CD14-positive monocyte (primary cell): ENCODE measurements at regions not wholly inside any gene's neighbourhood (a gene's known extent, or its start where the extent isn't known, plus 50 kb on each side); places are given as distances from the start of the nearest gene placed in this dataset.

ENCODE experiments used
- DNase-seq, 3 donors: peaks; one replicate each; pipeline ENCODE4 v3.0.0-alpha.2; 2011 to 2022
- H2AFZ ChIP-seq: 2 replicates; pipeline ENCODE4 v1.6.0; 2012; ENCODE audit warnings: mild to moderate bottlenecking, low read depth, low read length, inconsistent platforms; ENCODE audit not compliant: insufficient read depth, poor library complexity, severe bottlenecking
- H3K27ac ChIP-seq, 2 donors: 1 replicate in 1 of 2; 2 replicates in 1 of 2; pipeline ENCODE4 v1.5.1; 2012 to 2013; ENCODE audit warnings: low read length in 2 of 2, control low read depth in 1 of 2, inconsistent platforms in 1 of 2, low read depth in 1 of 2, mild to moderate bottlenecking in 1 of 2
- H3K27me3 ChIP-seq, 2 donors: one replicate each; pipeline versions ENCODE4 v1.6.0 to v1.6.1; 2011 to 2013; ENCODE audit warnings: low read length in 2 of 2; ENCODE audit not compliant: control insufficient read depth in 2 of 2, insufficient read depth in 2 of 2
- H3K36me3 ChIP-seq, 2 donors: replicated peaks in 1 of 2; 1 replicate in 1 of 2; 2 replicates in 1 of 2; pipeline versions ENCODE4 v1.5.1 to v1.6.1; 2012 to 2013; ENCODE audit warnings: low read length in 2 of 2, control low read depth in 1 of 2, inconsistent platforms in 1 of 2, mild to moderate bottlenecking in 1 of 2; ENCODE audit not compliant: insufficient read depth in 2 of 2, control insufficient read depth in 1 of 2
- H3K4me1 ChIP-seq, 2 donors: 1 replicate in 1 of 2; 2 replicates in 1 of 2; pipeline versions ENCODE4 v1.5.1 to v1.6.1; 2012 to 2013; ENCODE audit warnings: low read length in 2 of 2, control low read depth in 1 of 2, inconsistent platforms in 1 of 2, mild to moderate bottlenecking in 1 of 2, moderate library complexity in 1 of 2; ENCODE audit not compliant: insufficient read depth in 2 of 2, control insufficient read depth in 1 of 2
- H3K4me2 ChIP-seq: replicated peaks from 2 replicates; pipeline ENCODE3; 2012; ENCODE audit warnings: low read length, moderate library complexity, mild to moderate bottlenecking; ENCODE audit not compliant: poor library complexity, severe bottlenecking; ENCODE audit errors: extremely low read depth
- H3K4me3 ChIP-seq, 3 experiments: fragments of 200-600 bp in 1 of 3; sonication (generic) in 1 of 3; replicated peaks in 1 of 3; 1 replicate in 2 of 3; 2 replicates in 1 of 3; pipeline ENCODE4 v1.5.1; 2011 to 2013; ENCODE audit warnings: low read length in 3 of 3, mild to moderate bottlenecking in 3 of 3, control low read depth in 2 of 3, low read depth in 2 of 3, inconsistent platforms in 1 of 3, moderate library complexity in 1 of 3
- H3K79me2 ChIP-seq: 2 replicates; pipeline ENCODE4 v1.6.0; 2012; ENCODE audit warnings: mild to moderate bottlenecking, control low read depth, inconsistent platforms, low read length, moderate library complexity; ENCODE audit not compliant: insufficient read depth
- H3K9ac ChIP-seq: 2 replicates; pipeline ENCODE4 v1.6.0; 2017; ENCODE audit warnings: low read length, mild to moderate bottlenecking; ENCODE audit not compliant: insufficient read depth, poor library complexity, severe bottlenecking
- H3K9me3 ChIP-seq, 2 donors: replicated peaks in 1 of 2; 1 replicate in 1 of 2; 2 replicates in 1 of 2; pipeline versions ENCODE4 v1.5.1 to v1.6.1; 2012 to 2013; ENCODE audit warnings: low read length in 2 of 2, control low read depth in 1 of 2; ENCODE audit not compliant: control insufficient read depth in 1 of 2, insufficient read depth in 1 of 2
- H4K20me1 ChIP-seq: 2 replicates; pipeline ENCODE4 v1.6.0; 2012; ENCODE audit warnings: mild to moderate bottlenecking, low read length, control low read depth, moderate library complexity; ENCODE audit not compliant: insufficient read depth
- H3K27ac Mint-ChIP-seq, 7 donors: one replicate each; pipeline ENCODE4 v1.8.0; 2020; ENCODE audit warnings: mild to moderate bottlenecking in 7 of 7, mixed read lengths in 7 of 7, moderate library complexity in 6 of 7, inconsistent platforms in 2 of 7
- H3K27me3 Mint-ChIP-seq, 3 donors: one replicate each; pipeline ENCODE4 v1.8.0; 2021 to 2022; ENCODE audit warnings: low read depth in 3 of 3, mild to moderate bottlenecking in 3 of 3, mixed read lengths in 3 of 3, moderate library complexity in 3 of 3, inconsistent platforms in 1 of 3
- H3K36me3 Mint-ChIP-seq, 2 donors: one replicate each; pipeline ENCODE4 v1.8.0; 2020; ENCODE audit warnings: mixed read lengths in 2 of 2, inconsistent platforms in 1 of 2, mild to moderate bottlenecking in 1 of 2
- H3K4me1 Mint-ChIP-seq: one replicate; pipeline ENCODE4 v1.8.0; 2020; ENCODE audit warnings: mild to moderate bottlenecking, mixed read lengths
- H3K4me3 Mint-ChIP-seq, 2 donors: one replicate each; pipeline ENCODE4 v1.8.0; 2020; ENCODE audit warnings: mild to moderate bottlenecking in 2 of 2, mixed read lengths in 2 of 2, moderate library complexity in 1 of 2
- H3K9me3 Mint-ChIP-seq, 7 donors: one replicate each; pipeline ENCODE4 v1.8.0; 2020 to 2022; ENCODE audit warnings: mixed read lengths in 7 of 7, mild to moderate bottlenecking in 6 of 7, moderate library complexity in 6 of 7, inconsistent platforms in 2 of 7
- CTCF ChIP-seq: fragments of 200-600 bp; IDR thresholded peaks from one replicate; pipeline ENCODE4 v1.8.0; 2022; ENCODE audit warnings: antibody characterized with exemption, mild to moderate bottlenecking
- WGBS: methylation state at CpG from one replicate; pipeline ENCODE4 v1.1.5; 2013; ENCODE audit warnings: missing lambda C conversion rate; ENCODE audit not compliant: insufficient coverage; 5-methylcytosine and 5-hydroxymethylcytosine counted together
- intact Hi-C, 2 donors: fragments of 100-400 bp; cut with micrococcal nuclease; formaldehyde crosslinking; loops; one replicate each; pipeline versions ENCODE4 v1.15.0 to v1.15.1; 2023

GRCh38 chr5:33371660-33372059 is 69.1 kb upstream of the TARS1 start:
- H3K9ac ChIP-seq, result no peak overlapping the region
- H3K27me3 ChIP-seq, result no peaks in the 10 kb centered on the region
- H3K4me2 ChIP-seq, result no peak overlapping the region
- intact Hi-C loops, result no loop called here
- H3K27ac Mint-ChIP-seq, result no peak overlapping the region
- no peak overlapping the region for H3K4me3 ChIP-seq
- no peaks in the 10 kb centered on the region for H3K36me3 Mint-ChIP-seq
- H2AFZ ChIP-seq, result no peak overlapping the region
- no peaks in the 10 kb centered on the region for H4K20me1 ChIP-seq
- no peak overlapping the region for H3K4me3 Mint-ChIP-seq
- peaks cover 22% of the 10 kb centered on the region for H3K4me1 Mint-ChIP-seq
- no peak for DNase-seq
- no peak overlapping the region for H3K27ac ChIP-seq
- no peaks in the 10 kb centered on the region for H3K9me3 ChIP-seq
- H3K4me1 ChIP-seq, result peaks cover 5 to 6% of the 10 kb centered on the region in 2 donors
- H3K36me3 ChIP-seq, result no peaks in the 10 kb centered on the region
- H3K27me3 Mint-ChIP-seq, result no peaks in the 10 kb centered on the region
- TF ChIP-seq CTCF, result no peak
- no CpG with 5 or more reads among the region's 1 CpG for WGBS
- peaks cover 0 to 6% (median 2%) of the 10 kb centered on the region in 7 donors for H3K9me3 Mint-ChIP-seq
- no peaks in the 10 kb centered on the region for H3K79me2 ChIP-seq

GRCh38 chr5:33372721-33373472 is 67.9 kb upstream of the TARS1 start:
- TF ChIP-seq CTCF, result no peak
- Histone ChIP-seq H3K9me3 (no peaks in the 10 kb centered on the region), H3K4me3 (no peak overlapping the region), H3K4me1 (no peaks in the 10 kb centered on the region), H3K36me3 (no peaks in the 10 kb centered on the region), H3K9ac (no peak overlapping the region), H2AFZ (no peak overlapping the region), H3K79me2 (no peaks in the 10 kb centered on the region), H3K27me3 (no peaks in the 10 kb centered on the region), H3K27ac (no peak overlapping the region), H4K20me1 (no peaks in the 10 kb centered on the region), H3K4me2 (no peak overlapping the region)
- Mint-ChIP-seq H3K4me1 (peaks cover 13% of the 10 kb centered on the region), H3K9me3 (peaks cover 0 to 6% (median 2%) of the 10 kb centered on the region in 7 donors), H3K4me3 (no peak overlapping the region), H3K27ac (no peak overlapping the region), H3K36me3 (no peaks in the 10 kb centered on the region), H3K27me3 (no peaks in the 10 kb centered on the region)
- no peak for DNase-seq
- 87% methylated on average over 2 of the region's 6 CpGs for WGBS
- intact Hi-C loops, result no loop called here
